Gastroesophageal sphincter (tissue), 3 donors: ENCODE measurements at regions not wholly inside any gene's neighbourhood (a gene's known extent, or its start where the extent isn't known, plus 50 kb on each side); places are given as distances from the start of the nearest gene placed in this dataset.

ENCODE experiments used
- CTCF ChIP-seq, 4 experiments: fragments of 200-600 bp in 2 of 4; fragments of 450-650 bp in 2 of 4; sonication (generic) in 1 of 4; IDR thresholded peaks; one replicate each; pipeline ENCODE4 v1.5.1; 2017 to 2019; ENCODE audit warnings: antibody characterized with exemption in 4 of 4, mild to moderate bottlenecking in 2 of 4, moderate library complexity in 2 of 4
- EP300 ChIP-seq: sonication (generic); formaldehyde crosslinking; IDR thresholded peaks from one replicate; pipeline ENCODE4 v1.6.1; 2017; ENCODE audit warnings: antibody characterized with exemption, mild to moderate bottlenecking
- POLR2A ChIP-seq, 2 donors: fragments of 450-650 bp; IDR thresholded peaks; one replicate each; pipeline ENCODE4 v1.6.1; 2017; ENCODE audit warnings: antibody characterized with exemption in 2 of 2, mild to moderate bottlenecking in 2 of 2, moderate library complexity in 1 of 2
- POLR2AphosphoS5 ChIP-seq: sonication (generic); formaldehyde crosslinking; IDR thresholded peaks from one replicate; pipeline ENCODE4 v1.6.1; 2017; ENCODE audit warnings: antibody characterized with exemption

DNA sequence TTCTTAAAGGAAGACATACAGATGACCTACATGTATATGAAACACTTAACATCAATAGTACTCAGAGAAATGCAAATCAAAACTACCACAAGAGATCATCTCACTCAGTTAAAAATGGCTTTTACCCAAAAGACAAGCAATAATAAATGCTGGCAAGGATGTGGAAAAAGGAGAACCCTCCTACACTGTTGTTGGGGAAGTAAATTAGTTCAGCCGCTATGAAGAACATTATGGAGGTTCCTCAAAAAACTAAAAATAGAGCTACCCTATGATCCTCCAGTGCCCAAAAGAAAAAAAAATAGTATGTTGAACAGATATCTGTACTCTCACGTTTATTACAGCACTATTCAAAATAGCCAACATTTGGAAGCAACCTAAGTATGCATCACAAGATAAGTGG, 1579.4 kb upstream of the TMEFF2 start:
- TF ChIP-seq POLR2A (IDR thresholded peaks at IDR 0.05) (no peak), CTCF (IDR thresholded peaks at IDR 0.05) (no peak), EP300 (no peak), POLR2AphosphoS5 (no peak)
